Upper lobe of left lung (tissue), 6 donors: ENCODE measurements at regions not wholly inside any gene's neighbourhood (a gene's known extent, or its start where the extent isn't known, plus 50 kb on each side); places are given as distances from the start of the nearest gene placed in this dataset.
A peak's percentile ranks its signal among the peaks of the same experiment; 100 is the strongest.

ENCODE experiments used
- ATAC-seq, 2 donors: fragments of 200-7000 bp; cut with Tn5 transposase; one replicate each; pipeline ENCODE4 v1.9.1; 2022; ENCODE audit warnings: mild to moderate bottlenecking in 2 of 2, moderate library complexity in 2 of 2; ENCODE audit not compliant: low FRiP score in 2 of 2
- DNase-seq, 2 donors: peaks; one replicate each; pipeline ENCODE4 v3.0.0-alpha.2; 2019 to 2020
- H3K27ac ChIP-seq, 4 donors: fragments of 200-600 bp; sonication (generic); one replicate each; pipeline ENCODE4 v1.5.1; 2016 to 2019
- H3K27me3 ChIP-seq, 4 donors: fragments of 200-600 bp; sonication (generic); one replicate each; pipeline ENCODE4 v1.5.1; 2017 to 2019
- H3K36me3 ChIP-seq, 4 donors: fragments of 200-600 bp; sonication (generic); one replicate each; pipeline ENCODE4 v1.5.1; 2016 to 2019
- H3K4me1 ChIP-seq, 4 donors: fragments of 200-600 bp; sonication (generic); one replicate each; pipeline ENCODE4 v1.5.1; 2018 to 2019
- H3K4me3 ChIP-seq, 4 donors: fragments of 200-600 bp; sonication (generic); one replicate each; pipeline ENCODE4 v1.5.1; 2017 to 2019; ENCODE audit warnings: mild to moderate bottlenecking in 2 of 4, moderate library complexity in 1 of 4
- H3K9me3 ChIP-seq, 4 donors: fragments of 200-600 bp; sonication (generic); one replicate each; pipeline ENCODE4 v1.5.1; 2018 to 2019
- EP300 ChIP-seq, 4 donors: sonication (generic); formaldehyde crosslinking; IDR thresholded peaks; one replicate each; pipeline ENCODE4 v1.5.1; 2017; ENCODE audit warnings: antibody characterized with exemption in 4 of 4, control low read depth in 2 of 4
- POLR2A ChIP-seq, 4 donors: fragments of 450-650 bp; IDR thresholded peaks; one replicate each; pipeline ENCODE4 v1.5.1; 2016 to 2017; ENCODE audit warnings: antibody characterized with exemption in 4 of 4, mild to moderate bottlenecking in 2 of 4
- POLR2AphosphoS5 ChIP-seq, 2 donors: sonication (generic); formaldehyde crosslinking; IDR thresholded peaks; one replicate each; pipeline ENCODE4 v1.5.1; 2017; ENCODE audit warnings: antibody characterized with exemption in 2 of 2
- WGBS, 2 donors: methylation state at CpG; one replicate each; pipeline ENCODE4 v1.1.5; 2017 to 2018; 5-methylcytosine and 5-hydroxymethylcytosine counted together
- TF ChIP-seq, protein P1 (sequence below), 6 experiments: fragments of 450-650 bp in 4 of 6; fragments of 200-600 bp in 2 of 6; sonication (generic) in 2 of 6; IDR thresholded peaks; one replicate each; pipeline ENCODE4 v1.5.1; 2016 to 2019; ENCODE audit warnings: antibody characterized with exemption in 6 of 6
- donor health status: DM: no; HTN: no; CAD: no; lungs with moderate emphysema.
- donor health status: DM: no; HTN: yes; CAD: no; lungs with severe emphysema.

DNA sequence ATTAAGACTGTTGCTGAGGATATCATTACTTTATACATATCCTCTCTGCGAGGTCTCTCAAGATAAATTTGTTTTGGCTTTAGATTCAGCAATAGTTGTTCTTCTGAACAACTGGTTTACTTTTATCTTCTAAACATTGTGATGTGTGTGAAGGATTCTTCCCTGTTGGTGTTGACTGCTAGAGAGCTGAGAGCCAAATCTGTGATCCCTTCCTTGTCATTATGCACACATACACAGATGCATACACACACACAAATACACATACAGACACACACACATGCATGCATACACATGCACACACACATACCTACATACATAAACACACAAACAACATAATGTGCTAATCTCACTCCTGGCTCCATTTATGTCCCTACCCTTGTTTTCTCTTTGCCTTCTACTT lies 137.0 kb downstream of the SNX19 start:
- DNase-seq (no peak), ATAC-seq (no peak)
- TF ChIP-seq, protein P1, sequence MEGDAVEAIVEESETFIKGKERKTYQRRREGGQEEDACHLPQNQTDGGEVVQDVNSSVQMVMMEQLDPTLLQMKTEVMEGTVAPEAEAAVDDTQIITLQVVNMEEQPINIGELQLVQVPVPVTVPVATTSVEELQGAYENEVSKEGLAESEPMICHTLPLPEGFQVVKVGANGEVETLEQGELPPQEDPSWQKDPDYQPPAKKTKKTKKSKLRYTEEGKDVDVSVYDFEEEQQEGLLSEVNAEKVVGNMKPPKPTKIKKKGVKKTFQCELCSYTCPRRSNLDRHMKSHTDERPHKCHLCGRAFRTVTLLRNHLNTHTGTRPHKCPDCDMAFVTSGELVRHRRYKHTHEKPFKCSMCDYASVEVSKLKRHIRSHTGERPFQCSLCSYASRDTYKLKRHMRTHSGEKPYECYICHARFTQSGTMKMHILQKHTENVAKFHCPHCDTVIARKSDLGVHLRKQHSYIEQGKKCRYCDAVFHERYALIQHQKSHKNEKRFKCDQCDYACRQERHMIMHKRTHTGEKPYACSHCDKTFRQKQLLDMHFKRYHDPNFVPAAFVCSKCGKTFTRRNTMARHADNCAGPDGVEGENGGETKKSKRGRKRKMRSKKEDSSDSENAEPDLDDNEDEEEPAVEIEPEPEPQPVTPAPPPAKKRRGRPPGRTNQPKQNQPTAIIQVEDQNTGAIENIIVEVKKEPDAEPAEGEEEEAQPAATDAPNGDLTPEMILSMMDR (IDR thresholded peaks at IDR 0.05) = no peak
- TF ChIP-seq POLR2AphosphoS5 (IDR thresholded peaks at IDR 0.05) = no peak
- no peak for TF ChIP-seq EP300 (IDR thresholded peaks at IDR 0.05)
- TF ChIP-seq POLR2A (IDR thresholded peaks at IDR 0.05) = no peak
- Histone ChIP-seq H3K4me3 (no peak overlapping the region), H3K27ac (no peak overlapping the region), H3K4me1 (no peaks in the 10 kb centered on the region), H3K9me3 (no peaks in the 10 kb centered on the region), H3K36me3 (no peaks in the 10 kb centered on the region), H3K27me3 (no peaks in the 10 kb centered on the region)
- 82 to 85% methylated on average over 1 of the region's 1 CpG for WGBS, 2 donors

DNA sequence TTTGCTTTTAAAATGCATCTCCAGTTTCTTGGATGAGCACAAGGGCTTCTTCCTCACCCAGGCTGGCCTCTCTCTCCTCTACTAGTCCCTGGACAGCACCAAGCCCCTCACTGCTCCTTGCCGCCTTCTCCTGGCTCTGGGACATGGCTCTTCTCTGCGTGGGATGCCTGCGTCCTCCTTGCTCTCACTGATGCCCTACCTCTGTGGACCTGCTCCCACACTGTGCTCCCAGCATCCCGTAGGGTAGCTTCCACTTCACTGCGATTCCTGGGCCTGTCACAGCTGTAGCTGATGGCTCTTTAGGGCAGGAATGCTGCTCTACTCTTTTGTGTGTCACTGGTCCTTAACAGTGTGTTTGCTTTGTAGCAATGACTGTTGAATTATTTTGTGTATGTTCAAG lies 136.3 kb downstream of the SNX19 start:
- Histone ChIP-seq H3K9me3 (no peaks in the 10 kb centered on the region), H3K27me3 (no peaks in the 10 kb centered on the region), H3K4me1 (no peaks in the 10 kb centered on the region), H3K27ac (no peak overlapping the region), H3K36me3 (no peaks in the 10 kb centered on the region), H3K4me3 (no peak overlapping the region)
- ATAC-seq = no peak
- TF ChIP-seq POLR2A (IDR thresholded peaks at IDR 0.05) = no peak
- TF ChIP-seq POLR2AphosphoS5 (IDR thresholded peaks at IDR 0.05) = no peak
- TF ChIP-seq, protein P1 (IDR thresholded peaks at IDR 0.05) = no peak
- no peak for TF ChIP-seq EP300 (IDR thresholded peaks at IDR 0.05)
- no peak for DNase-seq
- 67 to 69% methylated on average over 5 of the region's 5 CpGs for WGBS, 2 donors

DNA sequence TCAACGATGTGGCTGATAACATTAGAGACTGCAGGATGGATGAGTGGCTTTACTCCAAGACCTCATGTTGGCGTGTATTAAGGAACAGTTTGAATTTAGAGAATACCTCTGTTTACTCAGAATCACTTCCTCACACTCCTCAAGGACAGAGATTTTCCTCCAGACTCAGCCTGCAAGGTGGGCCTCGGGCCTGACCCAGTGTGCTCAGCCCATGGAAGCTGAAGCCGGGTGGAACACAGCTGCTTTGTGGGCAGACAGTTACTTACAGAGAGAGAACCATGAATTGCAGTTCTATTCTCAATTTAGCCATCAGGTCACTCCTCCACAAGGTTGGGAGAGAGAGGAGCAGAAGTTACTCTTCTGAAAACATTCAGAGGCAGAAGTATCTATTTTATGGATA lies 135.8 kb downstream of the SNX19 start:
- no peaks in the 10 kb centered on the region for H3K4me1 ChIP-seq
- no peak overlapping the region for H3K4me3 ChIP-seq
- DNase-seq (no peak), ATAC-seq (no peak)
- TF ChIP-seq POLR2A (IDR thresholded peaks at IDR 0.05) = no peak
- TF ChIP-seq, protein P1 (IDR thresholded peaks at IDR 0.05) = no peak
- no peak for TF ChIP-seq EP300 (IDR thresholded peaks at IDR 0.05)
- TF ChIP-seq POLR2AphosphoS5 (IDR thresholded peaks at IDR 0.05) = no peak
- no peaks in the 10 kb centered on the region for H3K9me3 ChIP-seq
- no peaks in the 10 kb centered on the region for H3K27me3 ChIP-seq
- WGBS, 2 donors = 60 to 73% methylated on average over 4 of the region's 4 CpGs
- H3K36me3 ChIP-seq = no peaks in the 10 kb centered on the region
- no peak overlapping the region for H3K27ac ChIP-seq

DNA sequence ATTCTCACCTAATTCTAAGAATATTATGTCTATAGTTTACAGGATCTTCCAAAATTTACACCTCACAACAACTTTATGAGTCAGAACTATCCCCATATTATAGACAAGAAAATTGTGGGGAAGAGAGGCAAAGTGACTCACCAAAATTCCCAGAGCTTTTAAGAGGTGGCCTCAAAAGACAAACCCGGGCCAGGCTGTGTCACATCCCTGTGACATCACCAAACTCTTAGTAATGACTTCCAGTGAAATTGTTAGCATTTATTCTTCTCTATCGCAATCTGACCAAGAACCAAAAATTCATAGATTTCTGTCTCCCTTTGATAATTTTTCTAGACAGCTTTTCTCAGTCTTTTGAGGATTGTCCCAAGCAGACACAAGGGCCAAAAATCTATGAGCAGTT lies 134.3 kb downstream of the SNX19 start:
- Histone ChIP-seq H3K4me1 (peaks cover 0 to 2% (median 0%) of the 10 kb centered on the region in 4 donors), H3K36me3 (no peaks in the 10 kb centered on the region), H3K9me3 (no peaks in the 10 kb centered on the region), H3K27me3 (no peaks in the 10 kb centered on the region), H3K27ac (no peak overlapping the region), H3K4me3 (no peak overlapping the region)
- DNase-seq (no peak), ATAC-seq (peak in 1 of 2 donors; percentile 60)
- 70 to 78% methylated on average over 2 of the region's 2 CpGs for WGBS, 2 donors
- no peak for TF ChIP-seq EP300 (IDR thresholded peaks at IDR 0.05)
- TF ChIP-seq, protein P1 (IDR thresholded peaks at IDR 0.05) = no peak
- TF ChIP-seq POLR2A (IDR thresholded peaks at IDR 0.05) = no peak
- no peak for TF ChIP-seq POLR2AphosphoS5 (IDR thresholded peaks at IDR 0.05)

DNA sequence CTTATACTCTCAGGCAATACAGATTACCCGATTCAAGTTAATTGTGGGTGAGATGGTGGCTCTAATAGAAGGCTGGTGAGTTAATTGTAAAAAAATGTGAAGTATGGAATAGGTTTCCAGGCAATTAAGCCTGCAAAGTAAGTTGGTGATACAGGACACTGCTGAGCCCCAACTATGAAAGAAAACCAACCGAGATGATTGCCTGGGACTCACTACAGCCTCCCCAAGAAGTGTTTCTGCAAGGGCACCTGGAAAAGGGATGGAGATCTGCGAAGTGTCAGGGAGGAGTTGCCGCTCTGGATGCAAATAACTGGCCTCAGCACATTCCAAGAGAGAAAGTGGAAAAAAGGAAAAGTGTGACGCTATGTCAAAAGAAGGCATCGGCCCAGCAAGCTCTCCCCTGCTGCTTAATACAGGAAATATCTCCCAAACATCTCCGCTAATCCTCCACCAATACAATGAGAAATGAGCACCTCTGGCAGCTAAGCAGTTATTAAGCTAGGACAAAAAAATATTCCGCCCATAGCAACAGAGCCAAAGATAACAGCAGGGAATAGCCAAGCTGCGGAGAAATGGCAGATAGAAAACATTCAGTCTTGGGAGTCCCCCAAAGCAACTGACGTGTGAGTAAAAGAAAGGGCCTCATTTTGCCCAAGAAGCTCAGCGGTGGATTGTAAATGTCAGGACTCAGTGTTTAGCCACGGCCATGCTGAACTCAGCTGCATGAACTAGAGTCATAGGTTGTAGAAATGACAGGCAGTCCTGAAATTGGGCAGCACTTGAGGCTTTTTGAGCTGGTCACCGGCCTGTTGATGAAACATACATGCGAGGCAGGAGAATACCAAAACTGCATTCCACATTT lies 133.7 kb downstream of the SNX19 start:
- 52 to 66% methylated on average over 14 of the region's 14 CpGs for WGBS, 2 donors
- no peaks in the 10 kb centered on the region for H3K9me3 ChIP-seq
- no peaks in the 10 kb centered on the region for H3K27me3 ChIP-seq
- peak overlapping the region in 2 of 4 donors; percentile 7 to 12 for H3K27ac ChIP-seq
- DNase-seq (no peak), ATAC-seq (peak; percentile 47 to 79)
- no peaks in the 10 kb centered on the region for H3K36me3 ChIP-seq
- H3K4me1 ChIP-seq = peaks cover 0 to 5% (median 0%) of the 10 kb centered on the region in 4 donors
- H3K4me3 ChIP-seq = no peak overlapping the region
- TF ChIP-seq POLR2A (IDR thresholded peaks at IDR 0.05) = no peak
- no peak for TF ChIP-seq POLR2AphosphoS5 (IDR thresholded peaks at IDR 0.05)
- TF ChIP-seq, protein P1 (IDR thresholded peaks at IDR 0.05) = no peak
- no peak for TF ChIP-seq EP300 (IDR thresholded peaks at IDR 0.05)
